ENCODE measurements at regions not wholly inside any gene's neighbourhood (a gene's known extent, or its start where the extent isn't known, plus 50 kb on each side); places are given as distances from the start of the nearest gene placed in this dataset.

- TF ChIP-seq CTCF (IDR thresholded peaks at IDR 0.05): no peak
- POLR2A ChIA-PET: no interaction called here
- H3K27me3 Mint-ChIP-seq: no peaks in the 10 kb centered on the region
- CTCF ChIA-PET: no interaction called here
- no peak for ATAC-seq (ENCODE audit: low read depth)
- H3K4me1 Mint-ChIP-seq: no peaks in the 10 kb centered on the region
- H3K36me3 Mint-ChIP-seq (ENCODE audit: low read depth): no peaks in the 10 kb centered on the region
- no peaks in the 10 kb centered on the region for H3K9me3 Mint-ChIP-seq
- no peak overlapping the region for H3K4me3 Mint-ChIP-seq
- DNase-seq: no peak
- intact Hi-C loops (cut with micrococcal nuclease): no loop called here
- H3K27ac Mint-ChIP-seq: no peak overlapping the region
Observed at GRCh38 chr19:28505933-28506332, 707.0 kb downstream of the UQCRFS1 start.

GRCh38 chr19:28505134-28505533 lies 707.8 kb downstream of the UQCRFS1 start:
- no peaks in the 10 kb centered on the region for H3K9me3 Mint-ChIP-seq
- no peak overlapping the region for H3K4me3 Mint-ChIP-seq
- no peak overlapping the region for H3K27ac Mint-ChIP-seq
- no peaks in the 10 kb centered on the region for H3K4me1 Mint-ChIP-seq
- no peak for ATAC-seq (ENCODE audit: low read depth)
- no peak for TF ChIP-seq CTCF (IDR thresholded peaks at IDR 0.05)
- no peaks in the 10 kb centered on the region for H3K27me3 Mint-ChIP-seq
- CTCF ChIA-PET: no interaction called here
- no peak for DNase-seq
- intact Hi-C loops (cut with micrococcal nuclease): no loop called here
- POLR2A ChIA-PET: no interaction called here
- no peaks in the 10 kb centered on the region for H3K36me3 Mint-ChIP-seq (ENCODE audit: low read depth)

- ATAC-seq (ENCODE audit: low read depth): no peak
- CTCF ChIA-PET: no interaction called here
- Mint-ChIP-seq H3K4me1 (no peaks in the 10 kb centered on the region), H3K27ac (no peak overlapping the region), H3K27me3 (no peaks in the 10 kb centered on the region), H3K36me3 (ENCODE audit: low read depth) (no peaks in the 10 kb centered on the region), H3K9me3 (no peaks in the 10 kb centered on the region), H3K4me3 (no peak overlapping the region)
- no peak for TF ChIP-seq CTCF (IDR thresholded peaks at IDR 0.05)
- no peak for DNase-seq
- POLR2A ChIA-PET: no interaction called here
- intact Hi-C loops (cut with micrococcal nuclease): no loop called here
Observed at GRCh38 chr19:28504727-28505126, 708.2 kb downstream of the UQCRFS1 start.

GRCh38 chr19:28504139-28504538 lies 708.8 kb downstream of the UQCRFS1 start:
- no peak for TF ChIP-seq CTCF (IDR thresholded peaks at IDR 0.05)
- ChIA-PET POLR2A (no interaction called here), CTCF (no interaction called here)
- Mint-ChIP-seq H3K27me3 (no peaks in the 10 kb centered on the region), H3K27ac (no peak overlapping the region), H3K4me1 (no peaks in the 10 kb centered on the region), H3K36me3 (ENCODE audit: low read depth) (no peaks in the 10 kb centered on the region), H3K4me3 (no peak overlapping the region), H3K9me3 (no peaks in the 10 kb centered on the region)
- no peak for DNase-seq
- no peak for ATAC-seq (ENCODE audit: low read depth)
- intact Hi-C loops (cut with micrococcal nuclease): no loop called here

GRCh38 chr19:28502879-28503734 lies 709.8 kb downstream of the UQCRFS1 start:
- H3K36me3 Mint-ChIP-seq (ENCODE audit: low read depth): no peaks in the 10 kb centered on the region
- no peak for ATAC-seq (ENCODE audit: low read depth)
- no peaks in the 10 kb centered on the region for H3K27me3 Mint-ChIP-seq
- ChIA-PET POLR2A (no interaction called here), CTCF (no interaction called here)
- no peak overlapping the region for H3K4me3 Mint-ChIP-seq
- intact Hi-C loops (cut with micrococcal nuclease): no loop called here
- H3K27ac Mint-ChIP-seq: no peak overlapping the region
- H3K9me3 Mint-ChIP-seq: no peaks in the 10 kb centered on the region
- DNase-seq: no peak
- no peak for TF ChIP-seq CTCF (IDR thresholded peaks at IDR 0.05)
- no peaks in the 10 kb centered on the region for H3K4me1 Mint-ChIP-seq
